Neuronal stem cell (in vitro differentiated cells): ENCODE measurements at regions not wholly inside any gene's neighbourhood (a gene's known extent, or its start where the extent isn't known, plus 50 kb on each side); places are given as distances from the start of the nearest gene placed in this dataset.
"Not testable (repeated sequence)": the region's sequence is repeated elsewhere in the genome, so short reads cannot be mapped to it uniquely, and the experiment has no call there.

Experiments
- DNase-seq: peaks from one replicate; pipeline ENCODE4 v3.0.0-alpha.2; 2013; ENCODE audit warnings: low spot score
- H2AFZ ChIP-seq: one replicate; pipeline ENCODE4 v1.6.1; 2013; ENCODE audit warnings: mild to moderate bottlenecking, low read length, inconsistent platforms
- H2AK5ac ChIP-seq: 2 replicates; pipeline ENCODE4 v1.6.1; 2013; ENCODE audit warnings: low read depth, mild to moderate bottlenecking, inconsistent platforms, low read length, moderate library complexity, mixed read lengths
- H2BK120ac ChIP-seq: 2 replicates; pipeline ENCODE4 v1.6.1; 2013; ENCODE audit warnings: low read depth, mild to moderate bottlenecking, inconsistent platforms, low read length, moderate library complexity, mixed read lengths
- H2BK12ac ChIP-seq: one replicate; pipeline ENCODE4 v1.6.1; 2013; ENCODE audit warnings: low read length, inconsistent platforms
- H2BK15ac ChIP-seq: 2 replicates; pipeline ENCODE4 v1.6.1; 2013; ENCODE audit warnings: mild to moderate bottlenecking, low read length, inconsistent platforms, mixed read lengths
- H2BK5ac ChIP-seq: one replicate; pipeline ENCODE4 v1.6.1; 2013; ENCODE audit warnings: inconsistent platforms, mild to moderate bottlenecking, low read length, moderate library complexity
- H3K14ac ChIP-seq: one replicate; pipeline ENCODE4 v1.6.1; 2013; ENCODE audit warnings: low read length, inconsistent platforms
- H3K18ac ChIP-seq: 2 replicates; pipeline ENCODE4 v1.6.1; 2013; ENCODE audit warnings: low read length, inconsistent platforms
- H3K23ac ChIP-seq: 2 replicates; pipeline ENCODE4 v1.6.1; 2013; ENCODE audit warnings: low read depth, mild to moderate bottlenecking, mixed read lengths, low read length, inconsistent platforms; ENCODE audit not compliant: poor library complexity
- H3K27ac ChIP-seq: replicated peaks from 3 replicates; pipeline ENCODE4 v1.5.1; 2013; ENCODE audit warnings: low read length, inconsistent platforms
- H3K27me3 ChIP-seq, 3 experiments: 2 replicates each; pipeline ENCODE4 v1.6.1; 2013; ENCODE audit warnings: low read length in 3 of 3, mild to moderate bottlenecking in 2 of 3, inconsistent platforms in 1 of 3, low read depth in 1 of 3, mixed read lengths in 1 of 3, moderate library complexity in 1 of 3; ENCODE audit not compliant: control insufficient read depth in 3 of 3, insufficient read depth in 3 of 3
- H3K36me3 ChIP-seq, 2 donors: replicated peaks in 1 of 2; 2 replicates each; pipeline ENCODE4 v1.6.1; 2013; ENCODE audit warnings: low read length in 2 of 2; ENCODE audit not compliant: control insufficient read depth in 2 of 2, insufficient read depth in 2 of 2
- H3K4ac ChIP-seq: 2 replicates; pipeline ENCODE4 v1.6.1; 2013; ENCODE audit warnings: inconsistent platforms, mild to moderate bottlenecking, low read length, moderate library complexity
- H3K4me1 ChIP-seq, 2 donors: 1 replicate in 1 of 2; 2 replicates in 1 of 2; pipeline ENCODE4 v1.6.1; 2013; ENCODE audit warnings: low read length in 2 of 2, low read depth in 1 of 2; ENCODE audit not compliant: control insufficient read depth in 2 of 2, insufficient read depth in 1 of 2
- H3K4me2 ChIP-seq: one replicate; pipeline ENCODE4 v1.6.1; 2013; ENCODE audit warnings: mild to moderate bottlenecking, low read length, inconsistent platforms; ENCODE audit not compliant: insufficient read depth, poor library complexity, severe bottlenecking
- H3K4me3 ChIP-seq, 2 donors: 2 replicates each; pipeline ENCODE4 v1.5.1; 2013; ENCODE audit warnings: low read length in 2 of 2, mild to moderate bottlenecking in 2 of 2, inconsistent platforms in 1 of 2, moderate library complexity in 1 of 2
- H3K79me1 ChIP-seq: one replicate; pipeline ENCODE4 v1.6.1; 2013; ENCODE audit warnings: low read depth, mild to moderate bottlenecking, inconsistent platforms, low read length, moderate library complexity
- H3K9ac ChIP-seq: one replicate; pipeline ENCODE4 v1.6.1; 2013; ENCODE audit warnings: mild to moderate bottlenecking, low read depth, low read length, inconsistent platforms; ENCODE audit not compliant: poor library complexity
- H3K9me3 ChIP-seq, 2 donors: replicated peaks in 1 of 2; 2 replicates each; pipeline versions ENCODE3 to v1.6.1; 2013; ENCODE audit warnings: low read length in 2 of 2, mild to moderate bottlenecking in 2 of 2, inconsistent platforms in 1 of 2, low read depth in 1 of 2, mixed read lengths in 1 of 2, moderate library complexity in 1 of 2; ENCODE audit not compliant: control insufficient read depth in 2 of 2, insufficient read depth in 1 of 2
- H4K8ac ChIP-seq: one replicate; pipeline ENCODE4 v1.6.1; 2013; ENCODE audit warnings: low read depth, mild to moderate bottlenecking, inconsistent platforms, low read length, moderate library complexity
- H4K91ac ChIP-seq: one replicate; pipeline ENCODE4 v1.6.1; 2013; ENCODE audit warnings: low read length, low read depth, mild to moderate bottlenecking, inconsistent platforms; ENCODE audit not compliant: poor library complexity
- WGBS, 2 donors: extraction: QIAGEN DNeasy Blood & Tissue Kit; methylation state at CpG; one replicate each; pipeline ENCODE4 v1.1.7; 2013; ENCODE audit warnings: missing lambda C conversion rate in 2 of 2, mixed read lengths in 1 of 2; ENCODE audit not compliant: insufficient read length in 2 of 2, insufficient replicate concordance in 1 of 2; ENCODE audit errors: extremely low coverage in 2 of 2; 5-methylcytosine and 5-hydroxymethylcytosine counted together

GRCh38 chr16:47903470-47903869 lies 252.3 kb downstream of the ABCC12 start:
- no peak overlapping the region for H2AFZ ChIP-seq
- peaks cover 0 to 5% of the 10 kb centered on the region in 2 donors for H3K4me1 ChIP-seq
- H3K9ac ChIP-seq = no peak overlapping the region
- no peak overlapping the region for H3K14ac ChIP-seq
- H3K79me1 ChIP-seq = no peaks in the 10 kb centered on the region
- H3K27ac ChIP-seq = no peak overlapping the region
- H2BK15ac ChIP-seq = peak overlapping the region; percentile 45
- no peaks in the 10 kb centered on the region for H3K9me3 ChIP-seq
- H2BK5ac ChIP-seq = no peak overlapping the region
- H3K4ac ChIP-seq = no peak overlapping the region
- no peak overlapping the region for H4K91ac ChIP-seq
- no peak overlapping the region for H3K4me2 ChIP-seq
- H2BK120ac ChIP-seq = no peak overlapping the region
- no peaks in the 10 kb centered on the region for H3K36me3 ChIP-seq
- WGBS, 2 donors = no CpG with 5 or more reads among the region's 10 CpGs
- H2BK12ac ChIP-seq = no peak overlapping the region
- DNase-seq = no peak
- no peak overlapping the region for H2AK5ac ChIP-seq
- H3K4me3 ChIP-seq = no peak overlapping the region
- no peak overlapping the region for H4K8ac ChIP-seq
- H3K23ac ChIP-seq = no peak overlapping the region
- no peaks in the 10 kb centered on the region for H3K27me3 ChIP-seq
- peak overlapping the region; percentile 80 for H3K18ac ChIP-seq

GRCh38 chr16:47897105-47897504 lies 258.7 kb downstream of the ABCC12 start:
- H3K4me2 ChIP-seq, H3K14ac ChIP-seq, H3K9me3 ChIP-seq, H3K79me1 ChIP-seq, H2BK5ac ChIP-seq, H3K4me1 ChIP-seq, H4K91ac ChIP-seq, H3K4me3 ChIP-seq, H3K23ac ChIP-seq, H2AK5ac ChIP-seq, H2BK12ac ChIP-seq, H3K18ac ChIP-seq, DNase-seq, H2BK120ac ChIP-seq, H3K36me3 ChIP-seq, H3K27me3 ChIP-seq, H3K9ac ChIP-seq, H3K4ac ChIP-seq, H4K8ac ChIP-seq, H3K27ac ChIP-seq, H2BK15ac ChIP-seq: not testable (repeated sequence)
- WGBS, 2 donors = no CpG with 5 or more reads among the region's 5 CpGs
- H2AFZ ChIP-seq = peak overlapping the region; percentile 75

- H3K79me1 ChIP-seq = no peaks in the 10 kb centered on the region
- peaks cover 0 to 3% of the 10 kb centered on the region in 2 donors for H3K4me1 ChIP-seq
These were observed 260.6 kb downstream of the ABCC12 start for GRCh38 chr16:47895146-47895545.

GRCh38 chr16:47892999-47893398 lies 262.8 kb downstream of the ABCC12 start:
- H4K8ac ChIP-seq = no peak overlapping the region
- no peak overlapping the region for H3K14ac ChIP-seq
- no peak overlapping the region for H3K9ac ChIP-seq
- no peak overlapping the region for H2BK5ac ChIP-seq
- H3K18ac ChIP-seq = no peak overlapping the region
- no peaks in the 10 kb centered on the region for H3K79me1 ChIP-seq
- no peak overlapping the region for H3K23ac ChIP-seq
- DNase-seq = no peak
- H3K27ac ChIP-seq = no peak overlapping the region
- no peak overlapping the region for H2AK5ac ChIP-seq
- H2BK12ac ChIP-seq = no peak overlapping the region
- no peak overlapping the region for H3K4ac ChIP-seq
- H3K4me3 ChIP-seq = no peak overlapping the region
- no peaks in the 10 kb centered on the region for H3K36me3 ChIP-seq
- H3K4me2 ChIP-seq = no peak overlapping the region
- H2BK15ac ChIP-seq = no peak overlapping the region
- H3K27me3 ChIP-seq = no peaks in the 10 kb centered on the region
- H2BK120ac ChIP-seq = no peak overlapping the region
- no peaks in the 10 kb centered on the region for H3K9me3 ChIP-seq
- H4K91ac ChIP-seq = no peak overlapping the region
- WGBS, 2 donors = no CpG with 5 or more reads among the region's 6 CpGs
- H2AFZ ChIP-seq = no peak overlapping the region
- H3K4me1 ChIP-seq = peaks cover 0 to 12% of the 10 kb centered on the region in 2 donors

More at GRCh38 chr16:47895146-47895545, 260.6 kb downstream of the ABCC12 start:
- no peak overlapping the region for H2AFZ ChIP-seq
- H4K8ac ChIP-seq = no peak overlapping the region
- H2BK5ac ChIP-seq = no peak overlapping the region
- H3K27me3 ChIP-seq = no peaks in the 10 kb centered on the region
- H3K4me2 ChIP-seq = no peak overlapping the region
- no peak overlapping the region for H3K18ac ChIP-seq
- H2AK5ac ChIP-seq = no peak overlapping the region
- no peak for DNase-seq
- no peaks in the 10 kb centered on the region for H3K36me3 ChIP-seq
- H3K4ac ChIP-seq = no peak overlapping the region
- no peak overlapping the region for H2BK120ac ChIP-seq
- no peak overlapping the region for H2BK15ac ChIP-seq
- H3K27ac ChIP-seq = no peak overlapping the region
- no CpG with 5 or more reads among the region's 10 CpGs for WGBS, 2 donors
- H3K9ac ChIP-seq = no peak overlapping the region
- H3K9me3 ChIP-seq = no peaks in the 10 kb centered on the region
- H3K14ac ChIP-seq = no peak overlapping the region
- no peak overlapping the region for H3K4me3 ChIP-seq
- H4K91ac ChIP-seq = no peak overlapping the region
- H2BK12ac ChIP-seq = no peak overlapping the region
- H3K23ac ChIP-seq = no peak overlapping the region
